GM18909 (cell line): ENCODE measurements at regions not wholly inside any gene's neighbourhood (a gene's known extent, or its start where the extent isn't known, plus 50 kb on each side); places are given as distances from the start of the nearest gene placed in this dataset.

Experiments used
- ATAC-seq: cut with Tn5 transposase; IDR thresholded peaks from one replicate; pipeline ENCODE4 v1.9.1; 2021; ENCODE audit warnings: mild to moderate bottlenecking; ENCODE audit not compliant: unreplicated experiment, poor library complexity

DNA sequence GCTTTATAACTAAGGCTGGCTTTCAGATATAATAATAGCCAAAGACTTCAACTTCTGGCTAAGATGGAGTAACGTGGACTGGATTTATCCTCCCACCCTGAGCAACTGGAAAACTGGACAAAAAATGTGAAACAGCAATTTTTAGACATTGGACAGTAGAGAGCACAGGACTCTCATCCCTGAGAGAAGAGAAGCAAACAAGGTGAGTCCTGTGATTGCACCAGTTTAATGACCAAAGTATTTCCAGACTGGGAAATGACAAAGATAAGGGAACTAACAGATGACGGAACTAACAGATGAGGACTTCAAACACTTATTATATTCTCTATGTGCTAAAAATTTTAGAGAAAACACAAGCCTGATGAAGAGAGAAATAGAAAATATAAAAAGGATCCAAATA, 175.7 kb upstream of the SLC25A13 start:
- ATAC-seq, result no peak

DNA sequence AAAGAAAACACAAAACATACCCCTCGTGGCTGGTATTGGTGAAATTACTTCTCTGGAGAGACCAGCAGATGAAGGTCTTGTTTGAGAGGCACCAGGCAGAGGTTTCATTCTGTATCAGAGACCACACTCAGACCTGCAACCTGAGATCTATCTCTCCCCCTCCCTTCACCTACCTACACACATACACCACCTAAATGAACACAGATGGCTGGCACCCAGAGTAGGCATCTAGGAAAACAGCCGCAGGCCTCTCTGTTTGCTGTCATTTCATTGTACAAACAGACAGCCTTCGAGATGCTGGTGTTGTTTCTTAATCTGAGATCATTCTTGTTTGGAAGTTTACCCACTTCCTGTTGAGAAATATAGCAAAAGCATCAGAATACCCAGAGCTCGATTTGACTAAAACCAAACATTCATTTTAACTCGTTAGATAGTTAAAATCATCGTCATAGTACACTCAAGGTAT, 173.9 kb upstream of the SLC25A13 start:
- ATAC-seq, result peak; percentile 70

DNA sequence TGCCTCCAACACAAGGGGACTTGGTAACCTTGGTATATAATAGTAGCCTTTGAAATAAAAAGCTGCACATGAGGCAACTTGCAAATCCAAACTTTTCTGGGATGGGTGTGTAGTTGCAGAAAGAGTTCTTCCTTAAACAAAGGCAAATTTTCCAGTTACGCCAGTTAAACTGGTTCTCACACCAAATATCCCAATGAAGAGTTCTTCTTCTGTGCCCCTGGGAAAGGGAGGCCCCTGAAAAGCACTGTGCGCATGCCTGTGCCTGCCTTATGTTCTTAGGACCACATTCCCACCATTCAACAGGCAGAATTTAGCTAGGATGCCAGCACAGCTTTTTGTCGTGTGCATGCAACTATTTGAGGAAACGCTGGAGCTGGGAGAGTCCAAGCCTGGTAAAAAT, 164.8 kb upstream of the SLC25A13 start:
- no peak for ATAC-seq

DNA sequence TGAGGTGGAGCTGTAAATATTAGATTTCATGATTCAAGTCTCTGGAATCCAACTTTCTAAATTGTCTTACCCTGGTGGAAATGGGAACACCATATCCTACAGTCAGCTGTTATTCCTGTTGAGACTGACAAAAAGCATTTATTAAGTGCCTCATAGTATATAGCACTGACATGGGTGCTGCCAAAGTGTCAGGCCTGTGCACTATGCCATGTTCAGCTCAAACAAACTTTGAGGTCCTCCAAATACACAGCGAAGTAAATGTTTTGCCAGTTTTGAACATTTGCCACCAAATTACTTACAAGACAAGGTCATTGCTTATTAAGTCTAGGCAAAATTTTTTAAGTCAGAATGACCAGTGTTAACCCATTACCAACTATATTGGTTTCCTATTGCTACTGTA, 162.9 kb upstream of the SLC25A13 start:
- no peak for ATAC-seq

DNA sequence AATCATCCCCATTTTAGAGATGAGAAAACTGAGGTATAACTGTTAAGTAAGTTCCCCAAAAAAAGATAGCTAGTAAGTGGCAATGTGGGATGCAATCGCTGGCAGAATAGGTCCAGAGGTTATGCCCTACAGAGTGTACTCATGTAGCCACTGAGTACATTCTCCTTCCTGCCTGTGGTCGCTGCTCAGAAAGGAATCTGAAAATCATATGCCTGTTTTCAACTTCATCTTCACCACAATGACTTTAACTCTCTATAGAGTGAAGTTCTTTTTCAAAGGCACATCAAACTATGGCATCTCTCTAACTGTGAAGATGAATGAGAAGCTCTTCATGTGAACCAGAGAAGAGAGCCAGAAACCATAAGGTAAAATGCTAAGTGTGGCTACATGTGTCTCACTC, 162.2 kb upstream of the SLC25A13 start:
- ATAC-seq, result no peak

DNA sequence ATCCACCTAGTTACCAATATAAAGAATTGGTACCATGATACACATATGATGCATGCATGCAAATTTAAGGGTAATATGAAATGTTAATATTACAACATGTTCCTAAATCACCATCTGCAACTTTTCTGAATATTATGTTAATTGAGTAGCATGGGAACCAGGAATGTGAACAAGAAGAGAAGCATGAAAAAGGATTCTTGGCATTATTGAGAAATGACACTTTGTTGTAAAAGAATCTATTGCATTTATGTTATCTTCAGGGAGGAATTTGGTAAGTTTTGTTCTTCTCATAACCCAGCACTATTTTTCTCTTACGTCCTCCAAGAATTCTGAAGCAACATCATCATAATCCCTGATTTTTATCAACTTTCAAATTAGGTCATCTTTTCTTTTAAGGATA, 159.9 kb upstream of the SLC25A13 start:
- no peak for ATAC-seq

DNA sequence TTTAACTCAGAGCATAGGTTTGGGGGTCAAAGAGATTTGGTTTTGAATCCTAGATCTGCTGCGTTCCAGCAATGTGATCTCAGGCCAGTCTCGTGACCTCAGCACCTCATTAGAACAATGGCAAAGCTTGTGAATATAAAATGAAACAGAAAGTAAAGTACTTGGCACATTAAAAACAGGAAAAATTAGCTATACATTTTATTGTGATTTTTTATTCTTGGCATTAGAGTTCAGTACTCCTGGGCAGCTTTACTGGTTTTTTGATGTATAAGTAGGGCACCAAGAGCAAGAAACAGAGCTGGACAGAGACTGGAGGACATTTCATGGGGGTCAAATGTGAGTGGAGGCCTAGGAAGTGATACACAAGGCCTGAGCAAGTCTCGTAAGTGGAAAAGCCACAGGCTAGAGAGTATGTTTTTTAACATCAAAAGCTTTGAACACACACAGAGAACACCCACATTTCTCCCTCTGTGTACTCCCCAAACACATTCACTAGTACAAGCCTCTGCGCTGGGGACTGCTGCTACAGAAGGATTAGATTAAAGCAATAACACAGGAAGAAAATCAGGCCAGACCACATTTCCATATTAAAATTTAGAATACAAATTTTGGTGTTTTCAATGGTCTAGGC, 157.2 kb upstream of the SLC25A13 start:
- no peak for ATAC-seq

DNA sequence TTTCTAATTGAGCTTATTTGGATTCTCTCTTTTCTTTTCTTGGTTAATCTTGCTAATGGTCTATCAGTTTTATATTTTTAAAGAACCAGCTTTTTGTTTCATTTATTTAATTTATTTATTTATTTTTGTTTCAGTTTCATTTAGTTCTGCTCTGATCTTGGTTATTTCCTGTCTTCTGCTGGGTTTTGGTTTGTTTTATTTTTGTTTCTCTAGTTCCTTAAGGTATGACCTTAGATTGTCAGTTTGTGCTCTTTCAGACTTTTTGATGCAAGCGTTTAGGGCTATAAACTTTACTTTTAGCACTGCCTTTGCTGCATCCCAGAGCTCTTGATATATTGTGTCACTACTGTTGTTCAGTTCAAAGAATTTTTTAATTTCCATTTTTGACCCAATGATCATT, 149.7 kb upstream of the SLC25A13 start:
- no peak for ATAC-seq

DNA sequence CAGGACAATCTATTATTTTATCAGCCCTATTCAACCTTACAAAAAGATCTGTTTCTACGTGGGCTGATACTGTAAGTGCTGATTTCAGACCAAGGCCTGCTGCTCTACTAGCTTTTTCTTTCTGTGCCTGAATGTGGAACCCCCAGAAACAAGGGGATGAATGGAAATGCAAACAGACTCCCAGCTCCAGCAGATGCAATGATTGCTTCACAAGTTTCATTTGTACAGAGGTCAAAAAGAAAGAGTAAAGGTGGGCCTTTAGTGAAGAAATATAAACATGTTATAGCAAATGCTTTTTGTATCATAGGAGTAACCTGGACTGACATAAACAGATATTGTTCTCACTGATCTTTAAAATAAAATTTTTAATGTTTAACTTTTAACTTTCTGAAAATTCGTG, 130.2 kb upstream of the SLC25A13 start:
- ATAC-seq, result no peak

DNA sequence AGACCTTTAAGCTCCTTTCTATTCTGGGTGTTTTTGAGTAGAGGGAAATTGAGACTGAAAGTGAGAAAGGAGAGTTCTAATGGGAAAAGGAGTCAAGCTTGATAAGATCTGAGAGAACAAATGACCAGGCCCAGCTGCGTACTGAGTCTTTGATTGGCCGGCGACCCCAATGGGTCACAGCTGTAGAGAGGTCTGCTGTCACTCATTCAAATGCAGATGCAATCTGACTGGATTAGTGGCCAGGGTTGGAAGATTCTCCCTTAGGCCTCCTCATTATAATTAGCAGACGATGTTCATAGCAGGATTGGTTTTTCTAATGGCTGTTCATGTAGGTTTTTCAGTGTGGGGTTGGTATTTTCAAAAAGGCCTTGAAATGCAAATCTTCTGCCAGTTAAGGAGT, 127.2 kb upstream of the SLC25A13 start:
- ATAC-seq, result no peak

DNA sequence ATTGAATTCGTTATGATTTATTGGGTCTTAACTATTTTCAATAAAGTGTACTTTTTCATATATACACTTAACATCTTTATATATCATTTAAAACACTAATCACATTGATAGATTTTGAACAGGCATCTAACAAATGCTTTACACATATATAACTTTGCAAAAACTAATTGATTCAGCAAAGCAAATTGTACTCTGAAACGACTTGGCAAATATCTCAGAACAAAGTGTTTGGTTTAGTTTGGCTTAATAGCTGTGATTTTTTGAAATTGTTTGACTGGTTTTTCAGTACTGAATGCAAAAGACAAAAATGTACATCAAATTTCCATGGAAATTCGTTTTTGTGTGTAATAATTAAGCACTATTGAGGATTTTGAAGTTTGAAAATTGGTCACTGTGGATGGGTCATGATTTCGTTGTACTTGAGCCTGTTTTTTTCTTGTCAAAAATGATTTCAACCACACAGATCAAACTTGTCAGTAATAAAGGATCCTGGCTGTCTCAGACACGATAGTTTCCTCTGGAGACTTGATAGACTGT, 125.3 kb upstream of the SLC25A13 start:
- no peak for ATAC-seq

DNA sequence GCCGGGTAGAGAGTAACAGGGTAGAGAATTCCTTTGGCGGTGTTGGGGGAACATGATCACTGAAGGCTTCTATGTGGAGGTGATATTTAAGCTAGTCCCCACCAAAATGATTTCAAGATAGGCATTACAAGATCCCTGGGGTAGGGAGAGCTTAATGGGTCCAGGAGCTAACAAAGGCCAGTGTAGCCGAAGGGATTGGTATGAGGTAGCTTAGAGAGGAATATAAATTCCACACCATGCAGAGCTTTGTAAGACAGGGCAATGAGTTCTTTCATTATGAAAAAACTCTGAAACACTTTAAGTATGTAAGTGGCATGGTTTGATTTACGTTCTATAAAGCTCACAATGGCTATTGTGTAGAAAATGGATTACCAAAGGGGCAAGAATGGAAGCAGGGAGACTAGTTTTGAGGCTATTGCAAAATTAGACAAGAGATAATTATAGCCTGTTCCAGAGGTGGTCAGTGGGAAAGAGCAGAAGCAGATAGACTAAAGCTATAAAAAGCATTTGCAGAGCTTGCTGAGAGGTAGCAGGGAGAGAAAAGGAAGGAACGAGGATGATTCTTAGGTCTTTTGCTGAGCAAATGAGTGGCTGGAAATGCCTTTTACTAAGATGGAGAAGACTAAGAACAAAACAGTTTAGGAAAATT, 119.7 kb upstream of the SLC25A13 start:
- no peak for ATAC-seq

DNA sequence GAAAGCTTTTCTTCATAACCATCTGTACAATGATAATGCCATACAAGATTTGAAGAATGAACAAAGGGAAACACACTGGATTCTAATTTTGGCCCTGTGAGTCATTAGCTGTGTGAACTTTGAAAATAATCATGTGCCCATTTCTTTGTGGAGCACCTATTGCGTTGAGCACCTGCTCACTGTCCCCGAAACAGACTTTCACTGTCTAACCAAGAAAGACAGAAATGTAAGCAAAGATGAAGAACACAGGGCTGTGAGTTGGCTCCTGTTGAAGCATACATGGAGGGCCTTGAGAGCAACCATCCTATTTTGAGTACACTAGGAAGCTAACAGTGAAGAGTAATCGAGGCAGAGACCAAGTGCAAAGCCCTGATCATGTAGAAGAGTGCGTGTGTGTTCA, 118.4 kb upstream of the SLC25A13 start:
- ATAC-seq, result no peak

DNA sequence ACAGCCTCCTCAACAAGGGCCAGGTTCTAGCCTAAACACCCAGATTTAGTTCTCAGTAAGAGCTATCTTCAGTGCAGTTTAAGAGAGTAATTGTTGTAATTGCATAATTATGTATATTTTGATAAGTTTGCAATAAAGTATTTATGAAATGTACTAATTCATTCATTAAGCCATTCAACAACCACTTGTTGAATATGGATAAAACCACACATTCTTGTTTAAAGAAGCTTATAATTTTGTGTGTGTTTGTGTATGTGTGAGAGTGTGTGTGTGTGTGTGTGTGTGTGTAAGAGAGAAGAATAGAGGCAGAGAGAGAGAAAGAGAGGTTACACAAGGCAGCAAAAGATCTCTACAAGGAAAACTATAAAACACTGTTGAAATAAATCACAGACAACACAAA, 115.0 kb upstream of the SLC25A13 start:
- no peak for ATAC-seq

DNA sequence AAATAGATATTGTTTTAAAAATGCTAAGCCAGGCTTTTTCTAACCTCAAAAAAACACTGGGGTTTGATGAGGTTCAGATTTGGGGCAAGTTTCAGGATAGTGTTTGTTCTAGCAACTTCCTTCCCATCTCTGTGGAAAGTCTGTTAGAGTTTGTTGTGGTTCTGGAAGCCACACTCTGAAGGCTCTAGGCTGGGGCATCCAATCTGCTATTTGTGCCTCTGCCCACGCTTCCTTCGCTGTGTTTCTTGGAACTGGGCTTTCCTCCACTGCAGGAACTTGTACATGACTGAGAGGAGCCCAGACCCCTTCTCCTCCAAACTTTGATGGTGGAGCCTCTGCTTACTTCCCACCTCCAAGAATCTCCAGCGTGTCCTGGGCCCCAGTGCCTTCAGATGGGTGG, 108.5 kb upstream of the SLC25A13 start:
- no peak for ATAC-seq

DNA sequence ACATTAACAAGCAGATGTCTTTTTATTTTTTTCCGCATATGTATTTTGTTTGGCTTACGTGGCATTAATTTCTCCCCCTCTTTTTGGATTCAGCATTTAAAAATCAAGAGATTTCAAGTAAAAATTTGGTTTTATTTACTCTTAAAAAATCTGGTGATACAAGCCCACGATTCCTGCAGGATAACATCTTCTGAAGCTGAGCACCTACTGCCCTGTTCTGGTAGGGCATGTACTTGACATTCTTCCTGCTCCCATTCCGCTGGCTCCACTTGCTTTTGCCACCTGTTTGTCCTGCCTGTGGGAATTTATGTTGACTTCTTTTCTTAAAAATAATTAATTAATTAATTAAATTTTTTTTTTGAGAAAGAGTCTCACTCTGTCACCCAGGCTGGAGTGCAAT, 105.2 kb upstream of the SLC25A13 start:
- no peak for ATAC-seq

DNA sequence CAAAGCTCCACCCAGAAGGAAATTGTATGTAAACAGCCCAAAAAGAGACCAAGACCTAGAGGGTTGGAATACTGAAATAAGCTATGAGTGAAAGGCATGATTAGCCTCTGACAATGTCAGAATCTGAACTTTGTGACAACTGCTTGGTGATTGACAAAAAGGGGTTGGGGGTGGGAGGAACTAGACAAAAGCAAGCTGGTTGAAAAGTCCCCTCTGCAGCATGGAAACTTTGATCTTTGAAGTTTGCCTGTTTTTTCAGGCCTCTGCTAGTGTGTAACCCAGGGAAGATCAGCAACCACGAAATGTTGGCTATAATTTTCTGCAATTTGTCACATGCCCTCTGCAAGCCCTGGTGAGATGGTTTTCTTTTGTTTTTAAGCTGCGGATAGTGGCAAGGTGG, 104.8 kb upstream of the SLC25A13 start:
- ATAC-seq, result no peak

DNA sequence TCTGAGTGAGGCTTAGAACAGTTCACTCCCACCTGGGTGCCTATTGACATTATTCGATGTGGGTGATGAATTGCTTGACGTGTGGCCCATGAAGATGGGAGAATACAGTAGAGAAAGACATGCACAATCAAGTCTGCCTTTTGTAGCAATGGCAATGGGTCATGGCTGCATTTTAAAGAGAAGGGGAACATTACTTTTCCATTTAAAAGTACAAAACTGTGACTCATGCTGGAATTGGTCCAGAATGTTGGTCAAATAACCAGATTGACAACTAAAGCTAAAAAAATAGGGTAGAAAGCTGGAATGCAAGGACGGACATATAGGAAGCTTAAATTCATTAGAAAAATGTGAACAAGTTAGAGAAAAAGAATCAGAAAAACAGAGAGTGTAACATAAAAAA, 104.1 kb upstream of the SLC25A13 start:
- ATAC-seq, result no peak

DNA sequence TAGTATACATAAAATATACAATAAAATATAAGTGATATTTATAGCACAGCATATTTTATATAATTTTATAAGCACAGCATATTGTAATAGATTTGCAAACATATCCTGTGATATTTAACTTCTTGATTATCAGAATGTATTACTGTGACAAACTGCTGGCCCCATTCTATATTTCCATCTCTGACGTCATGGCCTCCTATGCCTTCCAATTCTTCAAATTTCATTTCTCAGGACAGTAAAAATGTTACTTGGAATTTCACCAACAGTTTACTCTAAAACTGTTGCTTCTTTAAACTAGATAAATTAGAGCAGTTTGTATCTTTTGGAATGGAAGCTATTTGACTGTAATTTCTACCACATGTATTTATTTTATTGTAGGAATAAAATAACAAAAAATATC, 102.5 kb upstream of the SLC25A13 start:
- ATAC-seq, result no peak

DNA sequence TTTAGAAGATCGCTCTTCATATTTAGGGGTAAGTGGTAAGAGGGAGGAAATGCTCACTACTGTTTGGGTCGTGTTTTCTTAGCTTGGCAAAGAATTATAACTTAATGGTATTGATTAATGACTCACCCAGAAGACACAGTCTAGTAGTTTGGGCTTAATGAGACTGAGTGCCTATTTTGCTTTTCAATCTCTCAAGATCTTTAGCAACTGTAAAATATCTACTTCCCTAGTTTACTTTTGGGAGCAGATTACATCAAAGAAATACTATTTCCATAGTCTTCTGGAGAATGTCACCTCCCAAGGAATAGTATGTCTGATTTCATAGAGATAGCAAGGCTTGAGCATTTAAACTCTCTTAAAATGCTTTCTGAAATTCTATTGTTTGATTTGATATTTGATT, 100.5 kb upstream of the SLC25A13 start:
- ATAC-seq, result no peak

DNA sequence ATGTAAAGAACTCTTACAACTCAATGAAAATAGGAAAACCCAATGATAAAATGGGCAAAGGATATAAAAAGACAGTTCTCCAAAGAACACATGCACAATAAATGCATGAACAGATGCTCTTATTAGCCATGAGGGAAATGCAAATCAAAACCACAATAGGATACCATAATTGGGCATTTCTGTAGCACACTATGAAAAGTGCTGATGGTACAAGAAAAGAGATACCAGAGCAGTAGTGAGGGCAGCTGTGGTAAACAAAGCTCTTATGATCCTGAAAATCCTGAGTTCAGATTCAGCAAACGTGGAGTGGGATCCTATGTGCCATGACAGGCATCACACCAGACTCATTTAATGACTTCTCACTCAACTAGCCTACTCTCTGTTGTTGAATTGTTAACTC, 96.7 kb upstream of the SLC25A13 start:
- ATAC-seq, result no peak

DNA sequence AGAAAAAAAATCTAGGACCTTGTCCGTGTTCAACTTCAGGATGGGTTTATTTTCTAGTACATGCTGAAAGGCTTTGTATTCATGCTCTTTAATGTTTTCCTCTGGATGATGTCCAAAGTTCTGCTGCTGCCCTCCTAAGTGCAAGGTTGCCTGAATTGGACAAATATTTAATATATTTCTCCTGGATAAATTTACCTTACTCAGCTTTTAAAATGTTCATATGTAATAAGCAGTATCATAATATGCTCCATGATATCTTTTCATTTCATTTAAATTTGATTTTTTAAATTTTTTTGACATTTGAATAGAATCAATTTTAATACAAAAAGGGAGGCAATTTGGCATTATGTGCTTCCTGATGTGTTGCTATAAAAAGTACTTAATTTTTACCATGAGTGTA, 95.9 kb upstream of the SLC25A13 start:
- ATAC-seq, result no peak
